ENCODE measurements at regions not wholly inside any gene's neighbourhood (a gene's known extent, or its start where the extent isn't known, plus 50 kb on each side); places are given as distances from the start of the nearest gene placed in this dataset.

GRCh38 chr5:54821445-54822323, 163.7 kb downstream of the ESM1 start:
- no peak overlapping the region for H2AFZ ChIP-seq (ENCODE audit: low read depth, low read length)
- H3K9me3 ChIP-seq (ENCODE audit: low read length): no peaks in the 10 kb centered on the region
- no peaks in the 10 kb centered on the region for H3K27me3 ChIP-seq (ENCODE audit: insufficient read depth, low read length)
- peaks cover 14% of the 10 kb centered on the region for H3K4me1 ChIP-seq (ENCODE audit: insufficient read depth, low read length)
- no peaks in the 10 kb centered on the region for H3K36me3 ChIP-seq (ENCODE audit: insufficient read depth, low read length)
- no peak overlapping the region for H3K4me3 ChIP-seq (ENCODE audit: low read length)

GRCh38 chr5:54820346-54821134, 164.9 kb downstream of the ESM1 start:
- no peaks in the 10 kb centered on the region for H3K9me3 ChIP-seq (ENCODE audit: low read length)
- no peaks in the 10 kb centered on the region for H3K36me3 ChIP-seq (ENCODE audit: insufficient read depth, low read length)
- H3K4me3 ChIP-seq (ENCODE audit: low read length): no peak overlapping the region
- H2AFZ ChIP-seq (ENCODE audit: low read depth, low read length): no peak overlapping the region
- H3K27me3 ChIP-seq (ENCODE audit: insufficient read depth, low read length): no peaks in the 10 kb centered on the region
- H3K4me1 ChIP-seq (ENCODE audit: insufficient read depth, low read length): peaks cover 3% of the 10 kb centered on the region

- Histone ChIP-seq H3K27me3 (ENCODE audit: insufficient read depth, low read length) (no peaks in the 10 kb centered on the region), H2AFZ (ENCODE audit: low read depth, low read length) (no peak overlapping the region), H3K9me3 (ENCODE audit: low read length) (peaks cover 2% of the 10 kb centered on the region), H3K4me1 (ENCODE audit: insufficient read depth, low read length) (no peaks in the 10 kb centered on the region), H3K4me3 (ENCODE audit: low read length) (no peak overlapping the region), H3K36me3 (ENCODE audit: insufficient read depth, low read length) (no peaks in the 10 kb centered on the region)
These were observed 178.0 kb downstream of the ESM1 start for GRCh38 chr5:54807421-54807820.

- Histone ChIP-seq H3K9me3 (ENCODE audit: low read length) (no peaks in the 10 kb centered on the region), H3K4me3 (ENCODE audit: low read length) (no peak overlapping the region), H3K4me1 (ENCODE audit: insufficient read depth, low read length) (no peaks in the 10 kb centered on the region), H3K27me3 (ENCODE audit: insufficient read depth, low read length) (no peaks in the 10 kb centered on the region), H3K36me3 (ENCODE audit: insufficient read depth, low read length) (no peaks in the 10 kb centered on the region), H2AFZ (ENCODE audit: low read depth, low read length) (no peak overlapping the region)
These were observed 180.9 kb downstream of the ESM1 start for GRCh38 chr5:54804521-54804920.

GRCh38 chr5:54804086-54804485, 181.3 kb downstream of the ESM1 start:
- Histone ChIP-seq H2AFZ (ENCODE audit: low read depth, low read length) (no peak overlapping the region), H3K36me3 (ENCODE audit: insufficient read depth, low read length) (no peaks in the 10 kb centered on the region), H3K4me1 (ENCODE audit: insufficient read depth, low read length) (no peaks in the 10 kb centered on the region), H3K27me3 (ENCODE audit: insufficient read depth, low read length) (no peaks in the 10 kb centered on the region), H3K9me3 (ENCODE audit: low read length) (no peaks in the 10 kb centered on the region), H3K4me3 (ENCODE audit: low read length) (no peak overlapping the region)

- Histone ChIP-seq H3K4me1 (ENCODE audit: insufficient read depth, low read length) (no peaks in the 10 kb centered on the region), H2AFZ (ENCODE audit: low read depth, low read length) (no peak overlapping the region), H3K27me3 (ENCODE audit: insufficient read depth, low read length) (no peaks in the 10 kb centered on the region), H3K9me3 (ENCODE audit: low read length) (no peaks in the 10 kb centered on the region), H3K4me3 (ENCODE audit: low read length) (no peak overlapping the region), H3K36me3 (ENCODE audit: insufficient read depth, low read length) (no peaks in the 10 kb centered on the region)
These were observed 181.9 kb downstream of the ESM1 start for GRCh38 chr5:54803471-54804011.

- Histone ChIP-seq H3K27me3 (ENCODE audit: insufficient read depth, low read length) (no peaks in the 10 kb centered on the region), H3K4me1 (ENCODE audit: insufficient read depth, low read length) (no peaks in the 10 kb centered on the region), H2AFZ (ENCODE audit: low read depth, low read length) (no peak overlapping the region), H3K9me3 (ENCODE audit: low read length) (no peaks in the 10 kb centered on the region), H3K4me3 (ENCODE audit: low read length) (no peak overlapping the region), H3K36me3 (ENCODE audit: insufficient read depth, low read length) (no peaks in the 10 kb centered on the region)
These were observed 185.7 kb downstream of the ESM1 start for GRCh38 chr5:54799645-54800044.

GRCh38 chr5:54795777-54796176, 189.6 kb downstream of the ESM1 start:
- Histone ChIP-seq H2AFZ (ENCODE audit: low read depth, low read length) (no peak overlapping the region), H3K36me3 (ENCODE audit: insufficient read depth, low read length) (no peaks in the 10 kb centered on the region), H3K9me3 (ENCODE audit: low read length) (no peaks in the 10 kb centered on the region), H3K4me1 (ENCODE audit: insufficient read depth, low read length) (no peaks in the 10 kb centered on the region), H3K4me3 (ENCODE audit: low read length) (no peak overlapping the region), H3K27me3 (ENCODE audit: insufficient read depth, low read length) (peaks cover 2% of the 10 kb centered on the region)

GRCh38 chr5:54795284-54795683, 190.1 kb downstream of the ESM1 start:
- Histone ChIP-seq H2AFZ (ENCODE audit: low read depth, low read length) (no peak overlapping the region), H3K4me1 (ENCODE audit: insufficient read depth, low read length) (no peaks in the 10 kb centered on the region), H3K9me3 (ENCODE audit: low read length) (no peaks in the 10 kb centered on the region), H3K4me3 (ENCODE audit: low read length) (no peak overlapping the region), H3K27me3 (ENCODE audit: insufficient read depth, low read length) (peaks cover 2% of the 10 kb centered on the region), H3K36me3 (ENCODE audit: insufficient read depth, low read length) (no peaks in the 10 kb centered on the region)

GRCh38 chr5:54794135-54794975, 191.0 kb downstream of the ESM1 start:
- Histone ChIP-seq H3K4me3 (ENCODE audit: low read length) (no peak overlapping the region), H3K36me3 (ENCODE audit: insufficient read depth, low read length) (no peaks in the 10 kb centered on the region), H3K27me3 (ENCODE audit: insufficient read depth, low read length) (peaks cover 2% of the 10 kb centered on the region), H2AFZ (ENCODE audit: low read depth, low read length) (no peak overlapping the region), H3K9me3 (ENCODE audit: low read length) (no peaks in the 10 kb centered on the region), H3K4me1 (ENCODE audit: insufficient read depth, low read length) (no peaks in the 10 kb centered on the region)

- no peak overlapping the region for H3K4me3 ChIP-seq (ENCODE audit: low read length)
- peaks cover 2% of the 10 kb centered on the region for H3K27me3 ChIP-seq (ENCODE audit: insufficient read depth, low read length)
- no peaks in the 10 kb centered on the region for H3K9me3 ChIP-seq (ENCODE audit: low read length)
- H2AFZ ChIP-seq (ENCODE audit: low read depth, low read length): no peak overlapping the region
- H3K36me3 ChIP-seq (ENCODE audit: insufficient read depth, low read length): no peaks in the 10 kb centered on the region
- H3K4me1 ChIP-seq (ENCODE audit: insufficient read depth, low read length): no peaks in the 10 kb centered on the region
These were observed 191.8 kb downstream of the ESM1 start for GRCh38 chr5:54793468-54794134.

GRCh38 chr5:54792611-54793404, 192.6 kb downstream of the ESM1 start:
- H3K4me1 ChIP-seq (ENCODE audit: insufficient read depth, low read length): no peaks in the 10 kb centered on the region
- H3K9me3 ChIP-seq (ENCODE audit: low read length): no peaks in the 10 kb centered on the region
- H3K27me3 ChIP-seq (ENCODE audit: insufficient read depth, low read length): peaks cover 2% of the 10 kb centered on the region
- H3K4me3 ChIP-seq (ENCODE audit: low read length): no peak overlapping the region
- H3K36me3 ChIP-seq (ENCODE audit: insufficient read depth, low read length): no peaks in the 10 kb centered on the region
- no peak overlapping the region for H2AFZ ChIP-seq (ENCODE audit: low read depth, low read length)
